ENCODE measurements at regions not wholly inside any gene's neighbourhood (a gene's known extent, or its start where the extent isn't known, plus 50 kb on each side); places are given as distances from the start of the nearest gene placed in this dataset.

DNA sequence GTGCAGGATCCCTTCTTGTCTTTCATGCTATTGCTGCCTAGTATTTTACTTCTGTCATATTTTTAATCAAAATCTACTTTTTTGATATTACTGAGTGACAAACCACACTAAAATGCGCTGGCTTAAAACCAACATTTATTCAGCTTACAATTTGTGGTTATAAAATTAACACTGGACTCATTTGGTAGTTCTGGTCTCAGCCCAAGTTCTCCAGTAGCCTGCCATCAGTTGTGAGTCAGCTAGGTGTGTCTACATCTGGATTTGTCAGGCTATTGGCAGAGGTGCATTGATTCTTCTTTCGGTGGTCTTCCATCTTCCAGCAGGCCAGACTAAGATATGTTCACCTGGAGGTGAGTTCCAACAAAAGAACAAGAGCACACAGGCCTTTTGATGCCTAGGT is 765.1 kb upstream of the FBXO33 start:
- no peak for DNase-seq (ENCODE audit: low read depth)
- H3K4me3 ChIP-seq (ENCODE audit: low read length), result no peak overlapping the region
- TF ChIP-seq, protein P1, sequence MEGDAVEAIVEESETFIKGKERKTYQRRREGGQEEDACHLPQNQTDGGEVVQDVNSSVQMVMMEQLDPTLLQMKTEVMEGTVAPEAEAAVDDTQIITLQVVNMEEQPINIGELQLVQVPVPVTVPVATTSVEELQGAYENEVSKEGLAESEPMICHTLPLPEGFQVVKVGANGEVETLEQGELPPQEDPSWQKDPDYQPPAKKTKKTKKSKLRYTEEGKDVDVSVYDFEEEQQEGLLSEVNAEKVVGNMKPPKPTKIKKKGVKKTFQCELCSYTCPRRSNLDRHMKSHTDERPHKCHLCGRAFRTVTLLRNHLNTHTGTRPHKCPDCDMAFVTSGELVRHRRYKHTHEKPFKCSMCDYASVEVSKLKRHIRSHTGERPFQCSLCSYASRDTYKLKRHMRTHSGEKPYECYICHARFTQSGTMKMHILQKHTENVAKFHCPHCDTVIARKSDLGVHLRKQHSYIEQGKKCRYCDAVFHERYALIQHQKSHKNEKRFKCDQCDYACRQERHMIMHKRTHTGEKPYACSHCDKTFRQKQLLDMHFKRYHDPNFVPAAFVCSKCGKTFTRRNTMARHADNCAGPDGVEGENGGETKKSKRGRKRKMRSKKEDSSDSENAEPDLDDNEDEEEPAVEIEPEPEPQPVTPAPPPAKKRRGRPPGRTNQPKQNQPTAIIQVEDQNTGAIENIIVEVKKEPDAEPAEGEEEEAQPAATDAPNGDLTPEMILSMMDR (conservative IDR thresholded peaks at IDR 0.05; ENCODE audit: low read length), result no peak

DNA sequence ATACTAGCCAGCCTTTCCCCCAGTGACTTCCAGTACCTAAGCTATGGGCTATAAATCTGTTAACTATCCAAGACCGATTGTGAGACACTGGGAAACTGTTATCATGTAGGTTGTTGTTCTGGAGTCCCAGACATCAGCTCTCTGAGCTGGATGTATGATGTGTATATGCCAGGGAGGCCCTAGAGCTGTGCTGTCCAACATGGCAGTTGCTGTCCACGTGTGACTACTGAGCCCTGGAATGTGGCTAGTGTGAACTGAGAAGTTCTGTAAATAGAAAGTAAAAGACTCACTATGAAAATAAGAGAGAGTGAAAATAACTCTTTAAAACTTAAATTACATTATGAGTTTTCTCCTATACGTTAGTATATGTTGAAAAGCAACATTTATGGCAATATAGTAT is 755.8 kb upstream of the FBXO33 start:
- no peak for DNase-seq (ENCODE audit: low read depth)
- H3K4me3 ChIP-seq (ENCODE audit: low read length), result no peak overlapping the region

DNA sequence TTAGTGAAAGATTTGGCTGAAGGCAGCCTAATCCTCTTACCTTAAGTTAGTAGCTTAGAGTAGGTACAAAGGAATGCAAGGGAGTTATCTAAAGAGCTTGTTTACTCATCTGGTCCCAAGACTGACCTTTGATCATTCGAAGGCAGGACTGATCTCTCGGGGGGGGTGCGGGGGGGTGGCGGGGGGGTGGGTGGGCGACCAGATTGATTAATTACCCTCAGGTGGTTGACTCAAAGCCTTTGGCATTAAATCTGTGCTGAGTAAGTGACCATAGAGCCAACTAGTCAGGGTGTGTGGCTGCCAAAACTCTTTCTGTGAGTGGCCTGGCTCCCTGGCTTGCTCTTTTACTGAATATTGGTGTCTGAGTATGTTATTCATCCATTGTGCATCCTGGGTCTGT is 731.9 kb upstream of the FBXO33 start:
- TF ChIP-seq, protein P1 (conservative IDR thresholded peaks at IDR 0.05; ENCODE audit: low read length), result no peak
- DNase-seq (ENCODE audit: low read depth), result no peak
- no peak overlapping the region for H3K4me3 ChIP-seq (ENCODE audit: low read length)

More for the DNA sequence above, 755.8 kb upstream of the FBXO33 start:
- TF ChIP-seq, protein P1 (conservative IDR thresholded peaks at IDR 0.05; ENCODE audit: low read length), result no peak

DNA sequence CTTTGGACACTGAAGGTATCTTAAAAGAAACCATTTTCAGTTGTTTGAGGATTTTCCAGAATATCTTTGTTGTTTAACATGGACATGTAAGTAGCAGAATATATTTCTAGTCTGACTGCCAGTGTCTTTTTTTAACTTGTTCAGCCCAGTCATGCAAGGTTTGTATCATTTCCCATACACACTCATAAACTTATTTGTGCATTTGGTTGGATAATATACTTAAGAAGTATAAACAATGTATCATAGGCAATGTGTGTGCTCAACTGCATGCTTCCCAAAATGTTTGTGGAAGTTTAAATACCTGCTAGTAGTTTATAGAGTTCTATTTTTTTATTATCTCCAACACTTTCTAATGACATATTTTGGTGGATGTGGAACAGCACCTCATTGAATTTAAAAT is 707.4 kb upstream of the FBXO33 start:
- TF ChIP-seq, protein P1 (conservative IDR thresholded peaks at IDR 0.05; ENCODE audit: low read length), result no peak
- DNase-seq (ENCODE audit: low read depth), result no peak
- no peak overlapping the region for H3K4me3 ChIP-seq (ENCODE audit: low read length)

DNA sequence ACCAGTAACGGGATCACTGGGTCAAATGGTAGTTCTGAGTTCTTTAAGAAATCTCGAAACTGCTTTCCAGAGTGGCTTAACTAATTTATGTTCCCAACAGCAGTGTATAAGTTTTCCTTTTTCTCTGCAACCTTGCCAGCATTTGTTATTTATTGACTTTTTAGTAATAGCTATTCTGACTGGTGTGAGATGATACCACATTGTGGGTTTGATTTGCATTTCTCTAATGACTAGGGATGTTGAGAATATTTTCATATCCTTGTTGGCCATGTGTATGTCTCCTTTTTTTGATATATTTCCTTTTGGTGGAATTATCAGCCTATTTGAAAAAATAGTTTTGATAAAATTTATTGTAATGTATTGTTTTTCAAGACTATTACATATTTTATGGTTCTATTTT is 701.2 kb upstream of the FBXO33 start:
- no peak overlapping the region for H3K4me3 ChIP-seq (ENCODE audit: low read length)
- TF ChIP-seq, protein P1 (conservative IDR thresholded peaks at IDR 0.05; ENCODE audit: low read length), result no peak
- no peak for DNase-seq (ENCODE audit: low read depth)

DNA sequence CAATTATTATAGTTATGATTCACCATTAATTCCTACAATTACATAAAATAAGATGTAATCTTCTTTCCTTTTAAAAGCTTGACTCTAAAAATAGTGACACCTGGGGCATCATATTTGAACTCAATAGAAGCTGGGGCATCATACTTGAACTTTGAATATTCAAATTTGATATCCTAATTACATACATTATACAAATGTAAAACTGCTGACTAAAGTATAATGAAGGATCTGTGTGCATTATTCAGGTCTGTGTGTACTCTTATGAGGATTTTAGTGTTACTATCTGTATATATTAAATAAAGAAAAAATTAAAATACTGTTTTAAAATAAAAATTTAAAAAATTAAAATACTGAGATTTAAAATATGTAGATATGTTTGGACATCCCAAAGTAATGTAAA is 696.9 kb upstream of the FBXO33 start:
- H3K4me3 ChIP-seq (ENCODE audit: low read length), result no peak overlapping the region
- TF ChIP-seq, protein P1 (conservative IDR thresholded peaks at IDR 0.05; ENCODE audit: low read length), result no peak
- DNase-seq (ENCODE audit: low read depth), result no peak

DNA sequence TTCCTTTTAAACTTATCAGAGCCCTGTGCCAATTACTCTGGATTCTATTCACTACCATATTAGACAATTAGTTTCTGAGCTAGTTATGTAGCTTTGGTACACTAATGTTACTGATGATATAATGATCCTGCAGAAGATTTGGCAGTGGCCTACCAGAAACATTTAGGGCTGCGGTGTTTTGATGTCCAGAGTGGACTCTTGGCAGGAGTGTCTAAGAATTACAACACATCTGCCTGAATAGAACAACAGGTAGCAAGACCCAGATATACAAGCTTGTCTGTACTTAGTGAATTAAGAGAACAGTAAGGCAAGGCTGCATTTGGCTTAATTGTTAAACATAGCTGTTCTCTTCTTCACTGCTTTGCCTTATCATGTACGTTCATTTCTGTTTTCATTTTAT is 691.6 kb upstream of the FBXO33 start:
- DNase-seq (ENCODE audit: low read depth), result no peak
- H3K4me3 ChIP-seq (ENCODE audit: low read length), result no peak overlapping the region
- TF ChIP-seq, protein P1 (conservative IDR thresholded peaks at IDR 0.05; ENCODE audit: low read length), result no peak

All from AG10803 (cell line).